ENCODE measurements at regions not wholly inside any gene's neighbourhood (a gene's known extent, or its start where the extent isn't known, plus 50 kb on each side); places are given as distances from the start of the nearest gene placed in this dataset.

DNA sequence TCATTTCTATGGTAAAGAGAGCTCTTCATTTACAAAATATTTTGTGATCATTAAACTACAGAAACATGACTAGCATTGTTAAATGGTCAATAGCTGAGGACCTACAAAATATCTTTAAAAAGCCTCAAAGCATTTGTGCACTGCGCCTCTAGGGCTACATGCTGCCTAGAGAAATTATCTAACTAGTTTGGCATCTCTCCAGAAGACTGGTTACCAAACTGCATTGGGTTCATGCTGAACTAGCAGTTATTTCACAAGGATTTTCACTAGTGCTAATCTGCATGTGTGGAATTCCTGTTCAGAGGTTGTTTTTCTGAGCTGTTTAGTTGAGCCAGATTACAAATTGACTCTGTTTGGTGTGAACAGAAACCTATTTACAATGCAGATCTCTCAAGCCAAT, 58.5 kb upstream of the PITX2 start:
- Histone ChIP-seq H3K27me3 (ENCODE audit: control insufficient read depth in 2 of 2, insufficient read depth in 2 of 2, low read length in 2 of 2) (no peaks in the 10 kb centered on the region), H3K9me3 (replicated peaks in 1 of 2; ENCODE audit: control insufficient read depth in 1 of 2, insufficient read depth in 1 of 2, low read length in 2 of 2) (no peaks in the 10 kb centered on the region), H3K36me3 (replicated peaks in 1 of 2; ENCODE audit: control insufficient read depth in 1 of 2, insufficient read depth in 2 of 2, low read length in 2 of 2) (no peaks in the 10 kb centered on the region), H2AFZ (ENCODE audit: insufficient read depth, low read depth, low read length, poor library complexity, severe bottlenecking) (no peak overlapping the region), H3K27ac (ENCODE audit: low read depth in 1 of 2, low read length in 2 of 2) (no peak overlapping the region), H3K9ac (ENCODE audit: insufficient read depth, low read length, poor library complexity, severe bottlenecking) (no peak overlapping the region), H4K20me1 (ENCODE audit: insufficient read depth, low read length) (no peaks in the 10 kb centered on the region), H3K4me2 (replicated peaks; ENCODE audit: extremely low read depth, low read length, poor library complexity, severe bottlenecking) (no peak overlapping the region), H3K79me2 (ENCODE audit: insufficient read depth, low read length) (no peaks in the 10 kb centered on the region), H3K4me3 (replicated peaks in 1 of 3; ENCODE audit: low read depth in 2 of 3, low read length in 3 of 3) (no peak overlapping the region), H3K4me1 (ENCODE audit: control insufficient read depth in 1 of 2, insufficient read depth in 2 of 2, low read length in 2 of 2) (no peaks in the 10 kb centered on the region)
- intact Hi-C loops (cut with micrococcal nuclease): no loop called here
- no peak for DNase-seq
- H3K27me3 Mint-ChIP-seq (ENCODE audit: low read depth in 3 of 3): peaks cover 1 to 5% (median 3%) of the 10 kb centered on the region in 3 donors
- no peak overlapping the region for H3K27ac Mint-ChIP-seq
- no peaks in the 10 kb centered on the region for H3K36me3 Mint-ChIP-seq
- H3K4me1 Mint-ChIP-seq: no peaks in the 10 kb centered on the region
- 100% methylated on average over 1 of the region's 1 CpG for WGBS (ENCODE audit: insufficient coverage)
- no peak overlapping the region for H3K4me3 Mint-ChIP-seq
- TF ChIP-seq CTCF (IDR thresholded peaks at IDR 0.05): no peak
- H3K9me3 Mint-ChIP-seq: peaks cover 0 to 1% (median 0%) of the 10 kb centered on the region in 7 donors

DNA sequence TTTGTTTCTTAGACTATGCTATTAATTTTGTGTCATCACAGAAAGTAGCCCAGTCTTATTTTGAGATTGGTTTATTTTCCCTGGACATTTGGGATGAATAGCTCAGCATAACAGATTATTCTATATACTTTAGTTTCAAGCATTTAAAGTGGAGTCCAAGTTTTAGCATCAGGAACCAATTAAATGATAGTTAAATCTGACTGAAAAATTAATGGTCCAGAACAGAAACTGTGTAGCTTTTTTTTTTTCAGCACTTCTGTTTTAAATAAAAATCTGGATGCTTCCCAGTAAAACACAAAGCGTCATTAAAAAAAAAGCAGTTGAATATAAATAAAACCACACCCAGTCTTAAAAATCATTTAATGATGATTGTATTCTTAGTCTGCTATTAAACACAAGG, 59.4 kb upstream of the PITX2 start:
- Histone ChIP-seq H2AFZ (ENCODE audit: insufficient read depth, low read depth, low read length, poor library complexity, severe bottlenecking) (no peak overlapping the region), H3K4me3 (replicated peaks in 1 of 3; ENCODE audit: low read depth in 2 of 3, low read length in 3 of 3) (no peak overlapping the region), H3K27ac (ENCODE audit: low read depth in 1 of 2, low read length in 2 of 2) (no peak overlapping the region), H3K79me2 (ENCODE audit: insufficient read depth, low read length) (no peaks in the 10 kb centered on the region), H3K36me3 (replicated peaks in 1 of 2; ENCODE audit: control insufficient read depth in 1 of 2, insufficient read depth in 2 of 2, low read length in 2 of 2) (no peaks in the 10 kb centered on the region), H3K9ac (ENCODE audit: insufficient read depth, low read length, poor library complexity, severe bottlenecking) (no peak overlapping the region), H3K4me1 (ENCODE audit: control insufficient read depth in 1 of 2, insufficient read depth in 2 of 2, low read length in 2 of 2) (no peaks in the 10 kb centered on the region), H3K4me2 (replicated peaks; ENCODE audit: extremely low read depth, low read length, poor library complexity, severe bottlenecking) (no peak overlapping the region), H3K9me3 (replicated peaks in 1 of 2; ENCODE audit: control insufficient read depth in 1 of 2, insufficient read depth in 1 of 2, low read length in 2 of 2) (no peaks in the 10 kb centered on the region), H3K27me3 (ENCODE audit: control insufficient read depth in 2 of 2, insufficient read depth in 2 of 2, low read length in 2 of 2) (no peaks in the 10 kb centered on the region), H4K20me1 (ENCODE audit: insufficient read depth, low read length) (no peaks in the 10 kb centered on the region)
- intact Hi-C loops (cut with micrococcal nuclease): no loop called here
- no peak overlapping the region for H3K4me3 Mint-ChIP-seq
- peaks cover 1 to 5% (median 3%) of the 10 kb centered on the region in 3 donors for H3K27me3 Mint-ChIP-seq (ENCODE audit: low read depth in 3 of 3)
- no peak for DNase-seq
- H3K36me3 Mint-ChIP-seq: no peaks in the 10 kb centered on the region
- no CpG with 5 or more reads among the region's 1 CpG for WGBS (ENCODE audit: insufficient coverage)
- no peaks in the 10 kb centered on the region for H3K4me1 Mint-ChIP-seq
- no peak for TF ChIP-seq CTCF (IDR thresholded peaks at IDR 0.05)
- H3K27ac Mint-ChIP-seq: no peak overlapping the region
- H3K9me3 Mint-ChIP-seq: peaks cover 0 to 1% (median 0%) of the 10 kb centered on the region in 7 donors

All from CD14-positive monocyte (primary cell).